NCI-H526 treated with DMSO at 0.1 percent for 48 hours (cell line): ENCODE measurements at regions not wholly inside any gene's neighbourhood (a gene's known extent, or its start where the extent isn't known, plus 50 kb on each side); places are given as distances from the start of the nearest gene placed in this dataset.
"Not testable (repeated sequence)": the region's sequence is repeated elsewhere in the genome, so short reads cannot be mapped to it uniquely, and the experiment has no call there.

Source experiments
- DNase-seq: peaks from one replicate; lab custom pipeline; 2025; lab: John Stamatoyannopoulos, UW

- no peak for DNase-seq
Measured at GRCh38 chr6:159522877-159523547, 170.0 kb downstream of the SOD2 start.

- no peak for DNase-seq
Measured at GRCh38 chr6:159521962-159522361, 171.1 kb downstream of the SOD2 start.

- DNase-seq: no peak
Measured at GRCh38 chr6:159520002-159520401, 173.0 kb downstream of the SOD2 start.

- DNase-seq: not testable (repeated sequence)
Measured at GRCh38 chr6:159515811-159516210, 177.2 kb downstream of the SOD2 start.

- DNase-seq: no peak
Measured at GRCh38 chr6:159513914-159514313, 179.1 kb downstream of the SOD2 start.

GRCh38 chr6:159513074-159513720 lies 179.8 kb downstream of the SOD2 start:
- DNase-seq: no peak

GRCh38 chr6:159512571-159512970 lies 180.5 kb downstream of the SOD2 start:
- no peak for DNase-seq

GRCh38 chr6:159512104-159512503 lies 180.9 kb downstream of the SOD2 start:
- no peak for DNase-seq

- no peak for DNase-seq
Measured at GRCh38 chr6:159510141-159510540, 182.9 kb downstream of the SOD2 start.

GRCh38 chr6:159508931-159509330 lies 184.1 kb downstream of the SOD2 start:
- DNase-seq: no peak

- no peak for DNase-seq
Measured at GRCh38 chr6:159506048-159506447, 187.0 kb downstream of the SOD2 start.

- DNase-seq: no peak
Measured at GRCh38 chr6:159505140-159505922, 187.7 kb downstream of the SOD2 start.

GRCh38 chr6:159501558-159501957 lies 191.5 kb downstream of the SOD2 start:
- DNase-seq: no peak

- no peak for DNase-seq
Measured at GRCh38 chr6:159499034-159499433, 194.0 kb downstream of the SOD2 start.

- DNase-seq: no peak
Measured at GRCh38 chr6:159494586-159494972, 198.5 kb downstream of the SOD2 start.

GRCh38 chr6:159493898-159494585 lies 199.0 kb downstream of the SOD2 start:
- DNase-seq: no peak

- DNase-seq: no peak
Measured at GRCh38 chr6:159493231-159493897, 199.7 kb downstream of the SOD2 start.

GRCh38 chr6:159490298-159490937 lies 202.6 kb downstream of the SOD2 start:
- DNase-seq: no peak

- no peak for DNase-seq
Measured at GRCh38 chr6:159487636-159488035, 205.4 kb downstream of the SOD2 start.

- no peak for DNase-seq
Measured at GRCh38 chr6:159483259-159483658, 209.8 kb downstream of the SOD2 start.

GRCh38 chr6:159481897-159482296 lies 211.1 kb downstream of the SOD2 start:
- no peak for DNase-seq
